ENCODE measurements at regions not wholly inside any gene's neighbourhood (a gene's known extent, or its start where the extent isn't known, plus 50 kb on each side); places are given as distances from the start of the nearest gene placed in this dataset.

DNA sequence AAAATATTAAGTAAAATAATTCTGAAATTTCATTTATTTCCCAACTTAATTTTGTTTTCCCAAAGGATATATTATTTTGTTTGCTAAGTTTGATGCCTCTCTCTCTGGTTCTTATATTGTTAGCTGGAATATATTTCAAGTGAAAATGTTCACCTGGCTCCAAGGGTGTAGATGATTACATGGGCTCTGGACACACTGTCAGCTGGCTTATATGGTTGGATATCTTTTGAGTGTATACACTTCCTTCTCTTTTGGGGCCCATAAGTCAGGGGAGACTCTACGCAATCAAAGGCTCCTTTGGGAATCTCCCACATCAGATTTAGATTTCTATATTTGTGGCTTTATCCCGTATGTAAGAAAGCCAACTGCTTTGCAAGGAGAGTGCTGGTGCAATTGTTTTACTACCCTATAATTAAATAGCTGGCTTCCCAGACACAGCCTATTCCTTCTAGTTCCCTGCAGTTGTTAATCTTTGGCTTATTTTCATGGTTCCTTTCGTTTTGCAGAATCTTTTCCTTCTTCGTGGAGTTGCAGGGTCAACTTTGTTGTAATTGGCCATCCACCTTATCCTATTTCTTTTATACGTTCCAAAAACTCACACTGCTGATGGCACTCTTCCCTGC is 225.7 kb downstream of the DPH6 start:
- no peak for DNase-seq

DNA sequence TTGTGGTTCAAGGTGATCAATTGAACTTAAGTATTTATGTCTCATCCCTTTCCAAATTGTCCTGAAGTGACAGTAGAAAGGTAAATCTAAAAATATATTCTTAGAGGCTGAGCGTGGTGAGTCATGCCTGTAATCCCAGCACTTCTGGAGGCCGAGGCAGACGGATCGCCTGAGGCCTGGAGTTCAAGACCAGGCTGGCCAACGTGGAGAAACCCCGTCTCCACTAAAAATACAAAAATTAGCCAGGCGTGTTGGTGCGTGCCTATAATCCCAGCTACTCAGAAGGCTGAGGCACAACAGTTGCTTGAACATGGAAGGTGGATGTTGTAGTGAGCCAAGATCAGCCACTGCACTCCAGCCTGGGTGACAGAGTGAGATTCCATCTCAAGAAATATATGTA is 226.6 kb downstream of the DPH6 start:
- DNase-seq: no peak

DNA sequence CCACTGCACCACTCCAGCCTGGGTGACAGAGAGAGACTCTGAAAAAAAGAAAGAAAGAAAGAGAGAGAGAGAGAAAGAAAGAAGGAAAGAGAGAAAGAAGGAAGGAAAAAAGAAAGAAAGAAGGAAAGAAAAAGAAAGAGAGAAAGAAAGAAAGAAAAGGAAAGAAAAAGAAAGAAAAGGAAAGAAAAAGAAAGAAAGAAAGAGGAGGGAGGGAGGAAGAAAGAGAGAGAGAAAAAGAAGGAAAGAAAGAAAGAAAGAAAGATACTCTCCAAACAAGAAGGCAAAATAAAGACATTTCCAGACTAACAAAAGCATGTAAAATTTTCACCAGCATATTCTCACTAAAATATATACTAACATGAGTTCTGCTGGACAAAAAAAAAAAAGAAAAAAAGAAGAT is 228.7 kb downstream of the DPH6 start:
- no peak for DNase-seq

GRCh38 chr15:35312344-35312743 is 227.2 kb upstream of the NANOGP8 start:
- DNase-seq: no peak

DNA sequence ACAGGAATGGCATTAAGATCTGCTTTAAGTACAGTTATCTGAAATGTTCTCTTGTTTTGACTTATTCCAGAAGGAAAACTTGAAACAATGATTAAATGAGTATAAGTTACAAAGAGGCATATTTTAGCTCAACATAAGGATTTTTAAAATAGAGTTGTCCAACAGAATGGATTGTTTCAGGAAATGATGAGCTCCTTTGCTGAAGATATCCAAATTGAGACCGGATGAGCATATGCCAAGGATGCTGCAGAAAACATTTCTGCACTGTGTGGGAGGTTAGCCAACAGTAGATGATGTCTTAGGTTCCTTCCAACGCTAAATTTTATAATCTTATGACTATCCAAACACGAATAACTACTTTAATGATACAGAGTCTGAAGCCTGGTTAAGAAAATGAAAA is 226.5 kb upstream of the NANOGP8 start:
- DNase-seq: no peak

- no peak for DNase-seq
Observed at GRCh38 chr15:35309886-35310285, 224.8 kb upstream of the NANOGP8 start.

- DNase-seq: peak; percentile 81
Observed at GRCh38 chr15:35308802-35309201, 223.7 kb upstream of the NANOGP8 start.

GRCh38 chr15:35307676-35308075 is 222.6 kb upstream of the NANOGP8 start:
- no peak for DNase-seq

- DNase-seq: no peak
Observed at GRCh38 chr15:35307026-35307425, 221.9 kb upstream of the NANOGP8 start.

- no peak for DNase-seq
Observed at GRCh38 chr15:35306361-35306981, 221.4 kb upstream of the NANOGP8 start.

DNA sequence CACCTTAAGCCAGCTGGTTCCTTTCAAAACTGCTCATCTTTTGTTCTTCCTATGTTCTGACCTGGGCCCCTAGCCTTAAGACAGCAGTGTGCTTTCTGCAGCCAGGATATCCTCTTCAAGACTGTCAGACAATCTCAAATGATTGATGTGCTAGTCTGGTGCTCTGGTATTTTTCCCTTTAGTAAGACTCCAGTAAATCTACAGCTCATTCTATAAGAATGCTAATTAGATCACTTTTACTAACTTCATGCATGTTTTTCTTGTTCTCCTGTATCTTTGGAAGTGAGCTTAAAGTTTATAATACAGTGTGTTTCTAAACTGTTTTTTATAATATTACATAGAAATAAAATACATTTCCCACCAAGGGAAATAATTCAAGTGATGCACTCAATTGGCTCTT is 220.9 kb upstream of the NANOGP8 start:
- peak; percentile 77 for DNase-seq

DNA sequence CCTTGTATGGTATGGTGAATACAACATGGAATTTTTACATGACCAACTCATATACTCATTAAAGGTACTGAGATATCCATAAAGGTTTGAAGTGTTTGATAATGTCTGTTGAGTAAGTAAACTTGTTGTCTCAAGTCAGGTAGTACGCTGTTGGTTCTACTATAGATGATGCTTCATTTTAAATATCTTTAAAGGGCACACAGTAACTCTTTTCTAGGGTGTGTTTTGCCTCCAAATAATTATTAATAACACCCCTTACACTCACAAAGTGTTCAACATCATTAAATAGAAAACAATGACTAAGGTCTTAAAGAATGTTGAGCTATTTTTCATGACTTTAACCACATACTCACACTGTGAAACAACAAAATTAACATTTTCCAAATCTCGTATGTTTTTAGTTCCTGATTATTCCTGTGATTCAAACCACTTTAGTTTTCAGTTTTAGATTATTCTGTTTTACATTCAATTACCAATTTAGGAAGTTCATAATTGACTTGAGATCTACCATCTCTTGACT is 220.0 kb upstream of the NANOGP8 start:
- no peak for DNase-seq

DNA sequence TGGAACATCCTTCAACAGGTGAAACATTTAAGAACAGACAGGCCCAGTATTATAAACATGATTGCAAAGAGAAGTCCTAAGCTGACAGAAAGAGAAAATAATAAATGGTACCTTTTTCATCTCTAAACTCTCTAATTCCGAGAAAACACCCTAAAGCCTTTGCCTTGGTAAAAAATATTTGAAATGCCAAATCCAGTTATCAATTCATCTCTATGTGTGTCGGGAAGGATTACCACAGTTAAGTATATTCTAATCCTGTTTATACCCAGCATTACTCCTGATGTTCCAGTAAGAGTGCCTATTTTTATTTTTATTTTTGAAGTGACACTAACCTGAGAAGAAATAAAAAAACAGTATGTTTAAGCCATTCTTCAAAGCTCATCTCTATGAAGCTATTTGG is 219.3 kb upstream of the NANOGP8 start:
- no peak for DNase-seq

DNA sequence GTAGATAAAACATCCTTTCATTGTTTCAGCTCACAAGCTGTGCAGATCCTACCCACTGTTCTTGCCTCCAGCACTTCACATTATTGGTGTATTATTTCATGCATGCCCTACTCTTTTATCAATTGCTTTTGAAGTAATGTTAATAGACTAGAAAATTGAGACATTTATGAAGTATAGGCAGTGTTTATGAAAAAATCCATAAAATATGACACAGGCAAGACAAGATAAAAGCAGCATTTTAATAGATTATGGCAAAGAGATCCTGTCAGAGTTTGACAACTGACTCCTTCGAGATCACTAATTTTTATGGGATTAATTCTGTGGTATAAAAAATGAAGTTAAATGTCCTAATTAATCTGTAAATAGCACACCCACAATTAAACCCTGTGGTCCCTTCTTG is 217.2 kb upstream of the NANOGP8 start:
- no peak for DNase-seq

DNA sequence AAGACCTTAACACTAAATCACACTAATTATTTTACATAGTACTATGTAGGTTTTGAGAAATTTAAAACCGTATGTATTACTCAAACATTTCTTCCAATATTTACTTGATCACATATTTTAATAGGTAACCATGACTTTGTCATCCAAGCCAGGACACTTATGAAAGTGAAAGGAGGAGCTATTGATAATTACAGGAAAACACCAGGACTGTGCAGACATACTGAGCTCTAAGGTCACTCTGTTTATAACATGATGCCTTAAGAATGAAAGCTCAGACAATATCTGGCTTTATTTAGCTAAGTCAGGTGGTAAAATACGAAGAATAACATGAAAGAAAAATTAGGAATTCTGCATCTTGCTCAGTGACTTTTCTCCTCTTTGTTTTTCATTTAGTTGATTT is 216.0 kb upstream of the NANOGP8 start:
- no peak for DNase-seq

GRCh38 chr15:35299059-35299735 is 214.1 kb upstream of the NANOGP8 start:
- DNase-seq: no peak

DNA sequence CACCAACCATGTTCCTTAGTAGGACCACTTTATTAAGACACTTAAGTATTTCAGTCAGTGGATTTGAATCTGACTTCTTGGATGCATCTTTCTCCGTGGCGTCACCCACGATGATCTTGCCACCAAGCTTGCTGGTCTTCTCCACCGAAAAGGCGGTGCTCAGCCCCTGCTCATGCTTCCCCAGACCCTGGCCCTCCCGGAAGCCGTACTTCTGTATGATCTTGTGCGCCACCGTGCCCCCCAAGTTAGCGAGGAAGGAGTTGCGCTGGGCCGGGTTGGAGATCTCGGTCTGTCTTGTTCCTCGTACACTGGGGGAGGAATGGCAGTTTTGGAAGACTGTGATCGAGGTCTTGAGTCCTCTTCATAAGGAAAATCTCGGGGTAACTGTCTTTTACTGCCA is 213.4 kb upstream of the NANOGP8 start:
- no peak for DNase-seq

DNA sequence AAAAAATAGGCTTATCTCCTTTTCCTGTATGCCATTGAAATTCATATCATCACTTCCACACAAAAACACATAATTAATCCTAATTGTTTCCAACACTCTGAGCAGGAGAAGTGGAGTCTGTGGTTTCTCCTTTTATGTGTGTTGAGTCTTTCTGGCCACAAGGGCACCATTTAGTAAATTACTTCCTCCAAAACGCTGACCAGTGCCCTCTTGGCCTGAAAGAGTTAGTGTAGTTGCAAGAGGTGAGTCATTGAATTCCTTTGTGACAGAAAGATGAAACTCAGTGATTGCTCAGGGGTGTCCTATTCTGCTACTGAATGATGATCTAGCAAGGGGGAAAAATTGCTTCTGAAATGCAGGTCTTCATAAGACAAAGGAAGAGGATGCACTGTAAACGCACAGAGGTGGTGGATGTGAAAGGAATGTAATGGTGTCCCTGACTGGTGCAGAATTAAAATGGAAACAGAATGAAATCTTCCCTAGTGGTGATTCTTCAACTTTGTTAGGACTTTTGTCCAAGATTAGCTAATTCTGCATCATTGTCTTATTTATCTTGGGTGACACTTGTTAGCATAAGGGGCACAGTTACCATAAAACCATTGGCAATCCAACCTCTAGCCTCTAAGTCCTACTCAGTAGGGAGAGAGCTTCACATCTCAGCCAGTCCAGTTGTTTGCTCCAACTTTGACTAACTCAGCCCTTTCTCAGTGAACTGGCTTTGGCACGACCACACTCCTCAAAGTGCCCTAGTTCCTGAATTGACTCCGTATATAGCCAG is 208.4 kb upstream of the NANOGP8 start:
- no peak for DNase-seq

DNA sequence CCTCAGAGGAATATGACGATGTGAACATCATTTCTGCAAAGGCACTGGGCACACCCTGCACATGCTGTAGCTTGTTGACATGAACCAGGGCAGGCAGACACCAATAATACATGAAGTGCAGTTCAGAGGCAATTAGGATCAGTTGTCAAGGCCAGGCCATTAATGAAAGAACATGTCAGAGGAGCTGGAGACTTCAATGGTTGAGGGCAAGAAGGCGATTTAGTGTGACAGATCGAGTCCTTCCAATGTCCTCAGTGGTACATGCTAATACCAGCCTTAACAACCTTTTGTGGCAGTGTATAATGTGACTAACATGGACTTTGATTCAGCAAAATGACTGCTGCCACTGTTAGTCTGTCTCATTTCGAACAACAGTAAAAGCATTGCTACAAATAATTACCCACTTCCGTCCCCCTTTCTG is 205.2 kb upstream of the NANOGP8 start:
- no peak for DNase-seq

DNA sequence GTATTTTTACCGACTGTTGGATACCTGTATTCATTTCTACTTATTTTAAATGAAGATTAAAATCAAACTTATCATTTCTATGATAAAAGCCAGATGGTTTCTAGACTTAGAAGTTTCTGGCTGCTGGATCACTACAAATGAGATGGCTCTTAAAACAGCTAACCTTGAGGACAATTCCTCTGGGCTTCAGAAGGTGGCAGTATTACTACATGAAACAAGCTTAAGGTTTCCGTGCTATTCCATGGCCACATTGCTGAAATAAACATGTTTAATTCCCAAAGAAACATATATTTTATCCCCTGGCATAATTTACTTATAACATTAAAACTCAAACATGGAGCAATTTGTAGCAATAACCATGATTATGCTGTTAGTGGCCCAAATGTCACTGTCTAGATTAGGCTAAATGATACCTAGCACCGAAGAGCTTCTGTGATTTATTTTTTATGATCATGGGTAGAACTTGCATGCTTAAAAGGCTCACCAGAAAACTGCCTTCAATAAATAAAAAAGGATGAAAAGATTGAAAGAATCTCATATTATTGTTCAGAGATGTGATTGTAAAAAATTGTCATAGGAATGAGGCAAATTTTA is 204.0 kb upstream of the NANOGP8 start:
- peak; percentile 63 for DNase-seq

- no peak for DNase-seq
Observed at GRCh38 chr15:35288580-35288979, 203.5 kb upstream of the NANOGP8 start.

- no peak for DNase-seq
Observed at GRCh38 chr15:35286721-35287120, 201.6 kb upstream of the NANOGP8 start.

Data from muscle of arm (tissue), 1 donor.